ENCODE measurements at regions not wholly inside any gene's neighbourhood (a gene's known extent, or its start where the extent isn't known, plus 50 kb on each side); places are given as distances from the start of the nearest gene placed in this dataset.
A peak's percentile ranks its signal among the peaks of the same experiment; 100 is the strongest.

GRCh38 chr13:38415233-38415632, 65.6 kb downstream of the UFM1 start:
- Histone ChIP-seq H3K4me2 (no peak overlapping the region), H3F3A (replicated peaks; ENCODE audit: insufficient read depth) (no peaks in the 10 kb centered on the region), H3K79me2 (ENCODE audit: insufficient read depth) (no peaks in the 10 kb centered on the region), H3K27me3 (ENCODE audit: insufficient read depth) (no peaks in the 10 kb centered on the region), H3K36me3 (replicated peaks in 1 of 2; ENCODE audit: control insufficient read depth in 1 of 2, insufficient read depth in 2 of 2, low read length in 1 of 2) (no peaks in the 10 kb centered on the region), H2AFZ (ENCODE audit: low read depth) (no peak overlapping the region), H3K9ac (no peak overlapping the region), H3K9me2 (no peaks in the 10 kb centered on the region), H3K4me3 (ENCODE audit: low read depth in 2 of 2, low read length in 1 of 2) (no peak overlapping the region), H4K20me1 (ENCODE audit: insufficient read depth) (no peaks in the 10 kb centered on the region), H3K4me1 (ENCODE audit: control insufficient read depth in 1 of 2, insufficient read depth in 2 of 2, low read depth in 1 of 2, low read length in 1 of 2) (no peaks in the 10 kb centered on the region), H3K9me3 (no peaks in the 10 kb centered on the region), H3K27ac (ENCODE audit: low read depth in 2 of 2, low read length in 1 of 2) (no peak overlapping the region)
- 12% methylated on average over 5 of the region's 5 CpGs for WGBS (ENCODE audit: low lambda C conversion rate)
- no peak for TF ChIP-seq FOXJ3 (CRISPR knock-in tag; IDR thresholded peaks at IDR 0.05)
- CTCF ChIA-PET: no interaction called here
- POLR2A ChIA-PET: no interaction called here
- DNase-seq: no peak

- no peak overlapping the region for H2AFZ ChIP-seq (ENCODE audit: low read depth)
- no peak overlapping the region for H3K4me2 ChIP-seq
- H3K9me2 ChIP-seq: no peaks in the 10 kb centered on the region
- no peaks in the 10 kb centered on the region for H3K27me3 ChIP-seq (ENCODE audit: insufficient read depth)
- H3K36me3 ChIP-seq (replicated peaks in 1 of 2; ENCODE audit: control insufficient read depth in 1 of 2, insufficient read depth in 2 of 2, low read length in 1 of 2): no peaks in the 10 kb centered on the region
- TF ChIP-seq YY1 (IDR thresholded peaks at IDR 0.05; ENCODE audit: low read depth) (no peak), EZH2phosphoT487 (IDR thresholded peaks at IDR 0.05; ENCODE audit: borderline replicate concordance, low read depth) (no peak), MAX (IDR thresholded peaks at IDR 0.05; ENCODE audit: low read depth) (no peak), MEF2A (IDR thresholded peaks at IDR 0.05; ENCODE audit: borderline replicate concordance, low read depth) (no peak), SMC3 (IDR thresholded peaks at IDR 0.05; ENCODE audit: low read depth, low read length) (no peak), FOXJ3 (CRISPR knock-in tag; IDR thresholded peaks at IDR 0.05) (no peak)
- no peak overlapping the region for H3K9ac ChIP-seq
- no peaks in the 10 kb centered on the region for H3K79me2 ChIP-seq (ENCODE audit: insufficient read depth)
- no peak for DNase-seq
- ChIA-PET CTCF (no interaction called here), POLR2A (no interaction called here)
- H3K9me3 ChIP-seq: no peaks in the 10 kb centered on the region
- 76% methylated on average over 1 of the region's 1 CpG for WGBS (ENCODE audit: low lambda C conversion rate)
- no peaks in the 10 kb centered on the region for H4K20me1 ChIP-seq (ENCODE audit: insufficient read depth)
- H3F3A ChIP-seq (replicated peaks; ENCODE audit: insufficient read depth): no peaks in the 10 kb centered on the region
- H3K4me1 ChIP-seq (ENCODE audit: control insufficient read depth in 1 of 2, insufficient read depth in 2 of 2, low read depth in 1 of 2, low read length in 1 of 2): no peaks in the 10 kb centered on the region
- H3K27ac ChIP-seq (ENCODE audit: low read depth in 2 of 2, low read length in 1 of 2): no peak overlapping the region
- H3K4me3 ChIP-seq (ENCODE audit: low read depth in 2 of 2, low read length in 1 of 2): no peak overlapping the region
Measured at GRCh38 chr13:38417241-38417640, 67.6 kb downstream of the UFM1 start.

GRCh38 chr13:38417727-38418126, 68.1 kb downstream of the UFM1 start:
- POLR2A ChIA-PET: no interaction called here
- Histone ChIP-seq H3K4me2 (no peak overlapping the region), H4K20me1 (ENCODE audit: insufficient read depth) (no peaks in the 10 kb centered on the region)

More at GRCh38 chr13:38417727-38418126, 68.1 kb downstream of the UFM1 start:
- DNase-seq: peak; percentile 14
- Histone ChIP-seq H3K79me2 (ENCODE audit: insufficient read depth) (no peaks in the 10 kb centered on the region), H3K27ac (ENCODE audit: low read depth in 2 of 2, low read length in 1 of 2) (no peak overlapping the region), H3K36me3 (replicated peaks in 1 of 2; ENCODE audit: control insufficient read depth in 1 of 2, insufficient read depth in 2 of 2, low read length in 1 of 2) (no peaks in the 10 kb centered on the region), H3K27me3 (ENCODE audit: insufficient read depth) (no peaks in the 10 kb centered on the region), H3K4me1 (ENCODE audit: control insufficient read depth in 1 of 2, insufficient read depth in 2 of 2, low read depth in 1 of 2, low read length in 1 of 2) (no peaks in the 10 kb centered on the region), H2AFZ (ENCODE audit: low read depth) (no peak overlapping the region), H3F3A (replicated peaks; ENCODE audit: insufficient read depth) (no peaks in the 10 kb centered on the region), H3K4me3 (ENCODE audit: low read depth in 2 of 2, low read length in 1 of 2) (no peak overlapping the region), H3K9me2 (no peaks in the 10 kb centered on the region), H3K9ac (no peak overlapping the region), H3K9me3 (no peaks in the 10 kb centered on the region)
- WGBS (ENCODE audit: low lambda C conversion rate): 70% methylated on average over 2 of the region's 2 CpGs
- TF ChIP-seq RAD21 (IDR thresholded peaks at IDR 0.05; ENCODE audit: low read length) (0 out of 2 replicates have a peak, but pooled peaks have one; percentile 3), FOSL2 (IDR thresholded peaks at IDR 0.05; ENCODE audit: borderline replicate concordance, low read depth) (no peak), GATA2 (CRISPR knock-in tag; IDR thresholded peaks at IDR 0.05) (no peak), TAF1 (IDR thresholded peaks at IDR 0.05; ENCODE audit: borderline replicate concordance, low read depth, low read length) (no peak), CTCF (IDR thresholded peaks at IDR 0.05) (peak; percentile 31; the same call in 1 of the 2 replicates)
- CTCF ChIA-PET: no interaction called here

Data from SK-N-SH (cell line).